NCI-H2196 (cell line): ENCODE measurements at regions not wholly inside any gene's neighbourhood (a gene's known extent, or its start where the extent isn't known, plus 50 kb on each side); places are given as distances from the start of the nearest gene placed in this dataset.
"Not testable (repeated sequence)": the region's sequence is repeated elsewhere in the genome, so short reads cannot be mapped to it uniquely, and the experiment has no call there.

Experiments used
- DNase-seq: peaks from one replicate; lab custom pipeline; 2025; ENCODE audit not compliant: unreplicated experiment; lab: John Stamatoyannopoulos, UW

DNA sequence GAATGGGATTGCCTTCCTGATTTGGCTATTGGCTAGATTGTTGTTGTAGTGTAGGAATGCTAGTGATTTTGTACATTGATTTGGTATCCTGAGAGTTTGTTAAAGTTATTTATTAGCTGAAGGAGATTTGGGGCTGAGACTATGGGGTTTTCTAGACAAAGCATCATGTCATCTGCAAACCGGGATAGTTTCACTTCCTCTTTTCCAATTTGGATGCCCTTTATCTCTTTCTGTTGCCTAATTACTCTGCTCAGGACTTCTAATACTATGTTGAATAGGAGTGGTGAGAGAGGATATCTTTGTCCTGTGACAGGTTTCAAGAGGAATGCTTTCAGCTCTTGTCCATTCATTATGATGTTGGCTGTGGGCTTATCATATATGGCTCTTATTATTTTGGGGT is 265.7 kb upstream of the MGAT4C start:
- DNase-seq: no peak

- DNase-seq: no peak
Measured at GRCh38 chr12:86513226-86513625, 257.0 kb upstream of the MGAT4C start.

DNA sequence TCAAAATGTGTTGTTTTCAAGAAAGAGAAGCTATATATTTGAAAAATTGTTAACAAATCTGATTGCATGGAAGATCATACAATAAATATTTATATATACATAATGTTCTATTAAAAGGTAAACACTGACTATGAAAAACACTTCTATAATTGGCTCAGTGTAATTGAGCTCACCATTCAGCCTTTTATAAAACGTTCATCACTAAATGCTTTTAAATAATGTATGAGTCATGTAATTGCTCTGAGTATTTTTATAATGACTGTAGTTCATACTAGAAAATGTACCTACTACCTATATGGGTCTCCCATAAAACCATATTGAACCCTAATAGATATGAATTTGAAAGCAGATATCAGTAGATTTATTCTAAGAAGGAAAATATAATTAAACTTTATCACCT is 240.4 kb upstream of the MGAT4C start:
- DNase-seq: no peak

GRCh38 chr12:86484473-86484872 is 228.3 kb upstream of the MGAT4C start:
- DNase-seq: no peak

- no peak for DNase-seq
Measured at GRCh38 chr12:86473231-86473630, 217.0 kb upstream of the MGAT4C start.

DNA sequence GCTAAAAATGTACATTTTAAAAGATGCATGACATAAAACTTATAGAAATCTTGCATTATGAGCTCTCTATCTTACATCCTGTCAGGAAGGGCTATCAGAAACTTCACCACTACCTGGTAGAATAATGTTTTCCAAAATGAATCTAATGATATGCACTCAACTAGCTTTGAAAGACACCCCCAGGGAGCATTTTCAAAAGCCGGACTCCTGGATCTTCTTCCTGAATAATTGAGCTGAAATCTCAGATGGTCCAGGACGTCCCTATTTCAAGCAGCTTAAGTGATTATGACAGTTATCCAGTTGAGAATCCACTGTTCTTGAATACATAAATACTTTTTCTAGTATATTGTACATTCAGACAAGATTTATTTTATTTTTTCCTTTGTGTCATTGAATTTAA is 200.6 kb upstream of the MGAT4C start:
- DNase-seq: no peak

DNA sequence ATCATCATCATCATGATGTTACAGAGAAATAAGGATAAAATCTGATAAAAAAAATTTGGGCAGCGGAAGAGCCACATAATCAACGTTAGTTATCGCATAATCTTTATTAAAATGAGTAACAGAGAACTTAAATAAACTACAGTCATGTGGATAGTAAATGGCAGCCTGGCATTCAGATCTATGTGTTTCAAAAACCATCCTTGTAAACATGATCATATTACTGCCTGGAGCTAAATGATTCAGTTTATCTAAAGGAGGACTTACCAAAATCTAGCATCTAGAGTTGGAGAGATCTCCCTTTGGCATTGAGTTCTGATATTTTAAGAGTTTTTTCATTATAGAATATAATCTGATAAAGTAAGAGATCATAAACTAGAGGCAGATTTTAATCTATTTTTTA is 200.1 kb upstream of the MGAT4C start:
- no peak for DNase-seq

DNA sequence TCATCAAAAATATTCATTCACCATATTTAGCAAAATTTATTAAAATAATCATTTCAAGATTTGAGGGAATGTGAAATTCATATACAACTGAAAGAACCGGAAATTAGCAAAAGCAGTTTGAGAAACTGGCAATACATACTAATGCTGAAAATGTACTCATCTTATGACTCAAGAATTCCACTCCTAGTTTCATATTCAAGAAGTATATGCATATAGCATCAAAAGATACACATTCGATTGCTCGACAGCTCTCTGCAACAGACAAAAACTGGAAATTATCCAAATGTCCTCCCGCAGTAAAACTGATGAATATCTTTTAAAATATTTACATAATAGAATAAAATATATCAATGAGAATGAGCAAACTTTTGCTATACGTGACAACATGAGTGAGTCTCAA is 189.2 kb upstream of the MGAT4C start:
- no peak for DNase-seq

GRCh38 chr12:86435053-86435452 is 178.9 kb upstream of the MGAT4C start:
- DNase-seq: no peak

GRCh38 chr12:86429824-86430223 is 173.6 kb upstream of the MGAT4C start:
- no peak for DNase-seq

GRCh38 chr12:86421333-86421732 is 165.1 kb upstream of the MGAT4C start:
- no peak for DNase-seq

GRCh38 chr12:86414201-86414600 is 158.0 kb upstream of the MGAT4C start:
- no peak for DNase-seq

- no peak for DNase-seq
Measured at GRCh38 chr12:86411710-86412109, 155.5 kb upstream of the MGAT4C start.

GRCh38 chr12:86407620-86408208 is 151.5 kb upstream of the MGAT4C start:
- no peak for DNase-seq

GRCh38 chr12:86389949-86390348 is 133.8 kb upstream of the MGAT4C start:
- DNase-seq: no peak

GRCh38 chr12:86387591-86388145 is 131.5 kb upstream of the MGAT4C start:
- no peak for DNase-seq

DNA sequence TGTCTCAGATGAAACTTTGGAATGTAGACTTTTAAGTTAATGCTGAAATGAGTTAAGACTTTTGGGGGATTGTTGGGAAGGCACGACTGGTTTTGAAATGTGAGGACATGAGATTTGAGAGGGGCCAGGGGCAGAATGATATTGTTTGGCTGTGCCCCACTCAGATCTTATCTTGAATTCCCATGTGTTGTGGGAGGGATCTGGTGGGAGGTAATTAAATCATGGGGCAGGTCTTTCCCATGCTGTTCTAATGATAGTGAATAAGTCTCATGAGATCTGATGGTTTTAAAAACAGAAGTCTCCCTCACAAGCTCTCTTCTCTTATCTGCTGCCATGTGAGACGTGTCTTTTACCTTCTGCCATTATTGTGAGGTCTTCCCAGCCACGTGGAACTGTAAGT is 127.6 kb upstream of the MGAT4C start:
- DNase-seq: not testable (repeated sequence)

GRCh38 chr12:86379337-86379736 is 123.1 kb upstream of the MGAT4C start:
- DNase-seq: no peak

DNA sequence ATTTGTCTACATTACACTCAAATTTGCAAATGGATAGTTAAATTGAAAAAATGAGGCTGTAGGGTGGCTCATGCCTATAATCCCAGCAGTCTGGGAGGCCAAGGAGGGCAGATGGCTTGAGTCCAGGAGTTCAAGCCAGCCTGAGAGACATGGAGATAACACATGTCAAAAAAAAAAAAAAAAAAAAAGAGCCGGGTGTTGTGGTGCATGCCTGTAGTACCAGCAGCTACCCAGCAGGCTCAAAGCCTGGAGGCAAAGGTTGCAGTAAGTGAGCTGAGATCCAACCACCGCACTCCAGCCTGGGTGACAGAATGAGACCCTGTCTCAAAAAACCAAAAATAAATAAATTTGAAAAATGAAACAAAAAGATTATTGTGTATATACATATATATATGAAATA is 119.9 kb upstream of the MGAT4C start:
- DNase-seq: no peak

DNA sequence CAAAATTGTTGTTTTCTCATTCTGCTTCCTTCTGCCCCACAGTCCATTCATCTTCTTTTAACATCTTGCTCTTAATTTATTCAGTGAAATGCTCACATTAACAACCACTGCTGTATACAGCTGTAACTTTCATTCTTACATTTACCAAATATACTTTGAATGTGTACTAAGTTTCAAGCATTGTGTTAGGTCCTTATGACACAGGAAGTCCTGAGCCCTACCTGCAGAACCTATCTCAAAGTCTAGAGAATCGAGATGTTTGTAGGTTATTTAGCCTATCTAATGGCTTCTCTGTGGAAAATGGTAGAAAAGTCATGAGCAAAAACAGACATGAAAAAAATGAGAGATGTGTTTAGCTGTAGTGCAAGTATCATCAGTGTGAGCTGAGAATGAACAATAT is 117.6 kb upstream of the MGAT4C start:
- DNase-seq: no peak

GRCh38 chr12:86367137-86367536 is 110.9 kb upstream of the MGAT4C start:
- DNase-seq: no peak

DNA sequence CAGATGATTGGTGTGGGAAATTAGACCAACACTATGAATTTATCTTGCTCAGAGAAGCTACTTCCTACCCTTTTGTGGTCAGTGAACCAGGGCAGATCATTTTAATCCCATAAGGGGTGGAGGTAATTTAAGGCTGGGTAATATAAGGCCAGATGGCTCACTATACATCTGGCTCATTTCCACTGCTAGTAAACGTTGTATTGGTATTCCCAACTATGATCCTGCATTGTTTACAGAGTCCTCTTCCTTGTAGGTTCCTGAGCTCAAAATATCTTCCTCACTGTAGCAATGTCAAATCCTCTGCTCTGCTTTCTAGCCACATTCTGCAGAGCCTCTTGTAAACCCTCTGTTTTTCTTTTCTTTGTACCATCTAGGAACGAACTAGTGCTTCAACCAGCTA is 93.0 kb upstream of the MGAT4C start:
- no peak for DNase-seq

DNA sequence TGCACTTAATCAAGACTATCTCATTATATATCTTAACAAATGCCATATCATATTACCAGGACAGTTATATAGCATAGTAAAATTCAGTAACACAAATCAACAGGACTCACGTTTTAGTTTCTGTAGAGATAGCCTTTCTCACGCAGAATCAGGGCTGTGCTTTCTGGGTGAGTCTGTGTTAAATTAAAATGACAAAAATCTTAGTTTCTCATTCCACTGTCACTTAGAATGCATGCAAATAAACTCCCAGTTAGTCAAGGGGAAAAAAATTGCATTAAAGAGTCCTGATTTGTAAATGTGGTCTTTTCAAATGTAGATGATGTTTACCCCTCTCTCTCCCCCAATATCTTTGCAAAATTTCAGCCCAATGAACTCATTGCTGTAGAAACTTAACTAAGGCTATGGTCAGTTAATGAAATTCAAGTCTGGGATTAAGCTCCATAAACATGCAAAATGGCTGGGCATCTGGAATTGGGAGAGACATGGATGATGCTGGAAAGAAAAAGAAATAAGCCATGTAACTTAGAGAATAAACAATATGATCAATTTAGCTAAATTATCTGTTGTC is 77.8 kb upstream of the MGAT4C start:
- no peak for DNase-seq
